Neural progenitor cell (in vitro differentiated cells): ENCODE measurements at regions not wholly inside any gene's neighbourhood (a gene's known extent, or its start where the extent isn't known, plus 50 kb on each side); places are given as distances from the start of the nearest gene placed in this dataset.

Source experiments
- DNase-seq: peaks from one replicate; pipeline ENCODE4 v3.0.0-alpha.2; 2016; ENCODE audit warnings: low spot score
- H2AFZ ChIP-seq: fragments of 200-600 bp; sonication (generic); replicated peaks from 2 replicates; pipeline ENCODE4 v1.6.1; 2016; ENCODE audit warnings: antibody characterized with exemption
- H3F3A ChIP-seq: fragments of 200-600 bp; sonication (generic); 2 replicates; pipeline ENCODE4 v1.6.1; 2016; ENCODE audit warnings: antibody characterized with exemption, low read depth
- H3K27ac ChIP-seq: fragments of 200-600 bp; sonication (generic); 2 replicates; pipeline ENCODE4 v1.5.1; 2016; ENCODE audit warnings: mild to moderate bottlenecking
- H3K27me3 ChIP-seq: fragments of 200-600 bp; sonication (generic); 2 replicates; pipeline ENCODE4 v1.6.1; 2016; ENCODE audit warnings: mild to moderate bottlenecking, moderate library complexity
- H3K36me3 ChIP-seq: fragments of 200-600 bp; sonication (generic); 2 replicates; pipeline ENCODE4 v1.5.1; 2016
- H3K4me1 ChIP-seq: fragments of 200-600 bp; sonication (generic); 2 replicates; pipeline ENCODE4 v1.6.1; 2016; ENCODE audit warnings: mixed run types
- H3K4me2 ChIP-seq: fragments of 200-600 bp; sonication (generic); 2 replicates; pipeline ENCODE4 v1.6.1; 2016
- H3K4me3 ChIP-seq: fragments of 200-600 bp; sonication (generic); 2 replicates; pipeline ENCODE4 v1.5.1; 2016
- H3K79me2 ChIP-seq: fragments of 200-600 bp; sonication (generic); 2 replicates; pipeline ENCODE4 v1.6.1; 2016; ENCODE audit warnings: low read depth
- H3K9ac ChIP-seq: fragments of 200-600 bp; sonication (generic); 2 replicates; pipeline ENCODE4 v1.6.1; 2016
- H3K9me3 ChIP-seq: fragments of 200-600 bp; sonication (generic); 2 replicates; pipeline ENCODE4 v1.5.1; 2016; ENCODE audit warnings: low read depth
- H4K20me1 ChIP-seq: fragments of 200-600 bp; sonication (generic); 2 replicates; pipeline ENCODE4 v1.6.1; 2016; ENCODE audit warnings: low read depth
- H3K27ac Mint-ChIP-seq: 3 replicates; pipeline ENCODE4 v1.8.0; 2021; ENCODE audit warnings: mixed read lengths
- H3K27me3 Mint-ChIP-seq: 2 replicates; pipeline ENCODE4 v1.8.0; 2022; ENCODE audit warnings: low read depth, mild to moderate bottlenecking, inconsistent platforms, moderate library complexity, mixed read lengths; ENCODE audit not compliant: insufficient read depth
- H3K36me3 Mint-ChIP-seq: 3 replicates; pipeline ENCODE4 v1.8.0; 2021; ENCODE audit warnings: mixed read lengths
- H3K4me1 Mint-ChIP-seq: 3 replicates; pipeline ENCODE4 v1.8.0; 2021; ENCODE audit warnings: mixed read lengths
- H3K4me3 Mint-ChIP-seq: 3 replicates; pipeline ENCODE4 v1.8.0; 2021; ENCODE audit warnings: mild to moderate bottlenecking, moderate library complexity, mixed read lengths
- H3K9me3 Mint-ChIP-seq: 3 replicates; pipeline ENCODE4 v1.8.0; 2020; ENCODE audit warnings: mixed read lengths
- EZH2 ChIP-seq: fragments of 200-600 bp; sonication (generic); IDR thresholded peaks from 2 replicates; pipeline ENCODE4 v1.6.1; 2017; ENCODE audit warnings: antibody characterized with exemption, mild to moderate bottlenecking, moderate library complexity
- EZH2phosphoT487 ChIP-seq: fragments of 200-600 bp; sonication (generic); IDR thresholded peaks from 2 replicates; pipeline ENCODE4 v1.6.1; 2017; ENCODE audit warnings: antibody characterized with exemption
- TF ChIP-seq, protein P1 (sequence below): fragments of 200-600 bp; sonication (generic); IDR thresholded peaks from 2 replicates; pipeline ENCODE4 v1.5.1; 2017; ENCODE audit warnings: antibody characterized with exemption, mild to moderate bottlenecking

DNA sequence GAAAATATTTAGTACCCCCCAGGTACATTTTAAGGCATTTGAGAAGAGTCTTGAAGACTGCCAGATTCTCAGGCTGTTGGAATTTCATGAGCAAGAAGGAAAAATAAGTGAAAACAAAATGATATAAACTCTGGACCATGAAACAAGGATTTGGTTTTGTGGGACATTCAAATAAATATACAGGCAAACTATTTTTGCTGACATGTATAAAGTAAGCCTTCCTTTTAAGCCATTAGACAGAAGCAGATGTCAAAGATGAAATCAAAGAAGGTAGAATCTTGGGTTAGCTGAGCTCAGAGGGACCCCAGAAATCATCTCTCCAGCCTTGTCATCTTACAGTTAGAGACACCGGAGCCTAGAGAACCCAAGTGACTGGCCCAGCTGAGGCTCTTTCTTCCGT is 51.3 kb upstream of the ACSL3 start:
- Mint-ChIP-seq H3K4me1 (peaks cover 2% of the 10 kb centered on the region), H3K36me3 (no peaks in the 10 kb centered on the region), H3K27ac (no peak overlapping the region), H3K9me3 (peaks cover under 1% of the 10 kb centered on the region), H3K4me3 (no peak overlapping the region), H3K27me3 (no peaks in the 10 kb centered on the region)
- H4K20me1 ChIP-seq = no peaks in the 10 kb centered on the region
- no peaks in the 10 kb centered on the region for H3K79me2 ChIP-seq
- H3K4me3 ChIP-seq = no peak overlapping the region
- H3K27ac ChIP-seq = no peak overlapping the region
- no peak for TF ChIP-seq EZH2phosphoT487
- TF ChIP-seq, protein P1, sequence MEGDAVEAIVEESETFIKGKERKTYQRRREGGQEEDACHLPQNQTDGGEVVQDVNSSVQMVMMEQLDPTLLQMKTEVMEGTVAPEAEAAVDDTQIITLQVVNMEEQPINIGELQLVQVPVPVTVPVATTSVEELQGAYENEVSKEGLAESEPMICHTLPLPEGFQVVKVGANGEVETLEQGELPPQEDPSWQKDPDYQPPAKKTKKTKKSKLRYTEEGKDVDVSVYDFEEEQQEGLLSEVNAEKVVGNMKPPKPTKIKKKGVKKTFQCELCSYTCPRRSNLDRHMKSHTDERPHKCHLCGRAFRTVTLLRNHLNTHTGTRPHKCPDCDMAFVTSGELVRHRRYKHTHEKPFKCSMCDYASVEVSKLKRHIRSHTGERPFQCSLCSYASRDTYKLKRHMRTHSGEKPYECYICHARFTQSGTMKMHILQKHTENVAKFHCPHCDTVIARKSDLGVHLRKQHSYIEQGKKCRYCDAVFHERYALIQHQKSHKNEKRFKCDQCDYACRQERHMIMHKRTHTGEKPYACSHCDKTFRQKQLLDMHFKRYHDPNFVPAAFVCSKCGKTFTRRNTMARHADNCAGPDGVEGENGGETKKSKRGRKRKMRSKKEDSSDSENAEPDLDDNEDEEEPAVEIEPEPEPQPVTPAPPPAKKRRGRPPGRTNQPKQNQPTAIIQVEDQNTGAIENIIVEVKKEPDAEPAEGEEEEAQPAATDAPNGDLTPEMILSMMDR = no peak
- no peak for TF ChIP-seq EZH2
- no peak overlapping the region for H2AFZ ChIP-seq
- H3K27me3 ChIP-seq = no peaks in the 10 kb centered on the region
- no peak overlapping the region for H3K4me2 ChIP-seq
- no peak overlapping the region for H3K9ac ChIP-seq
- no peaks in the 10 kb centered on the region for H3K4me1 ChIP-seq
- H3K36me3 ChIP-seq = no peaks in the 10 kb centered on the region
- no peaks in the 10 kb centered on the region for H3K9me3 ChIP-seq
- DNase-seq = no peak
- H3F3A ChIP-seq = no peaks in the 10 kb centered on the region

DNA sequence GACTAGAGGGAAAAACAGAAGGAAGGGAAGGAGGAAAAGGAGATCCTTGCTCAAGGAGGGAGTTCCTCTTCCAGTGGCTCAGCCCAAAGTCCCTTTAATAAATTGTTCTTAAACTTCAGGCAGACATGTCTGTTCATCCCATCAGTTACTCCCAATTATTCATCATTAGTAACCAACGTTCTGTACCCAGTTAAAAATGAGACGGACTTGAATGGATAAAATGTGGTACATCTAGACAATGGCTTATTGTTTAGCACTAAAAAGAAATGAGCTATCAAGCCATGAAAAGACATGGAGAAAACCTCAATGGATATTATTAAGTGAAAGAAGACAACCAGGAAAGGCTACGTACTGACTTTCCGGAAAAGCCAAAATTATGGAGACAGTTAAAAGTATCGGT is 50.8 kb upstream of the ACSL3 start:
- H3K27me3 Mint-ChIP-seq = no peaks in the 10 kb centered on the region
- TF ChIP-seq EZH2phosphoT487 = no peak
- TF ChIP-seq EZH2 = no peak
- TF ChIP-seq, protein P1 = no peak
- H3K27ac ChIP-seq = no peak overlapping the region
- H2AFZ ChIP-seq = no peak overlapping the region
- no peak overlapping the region for H3K4me3 ChIP-seq
- H3K79me2 ChIP-seq = no peaks in the 10 kb centered on the region
- no peaks in the 10 kb centered on the region for H3K9me3 ChIP-seq
- no peak overlapping the region for H3K9ac ChIP-seq
- H4K20me1 ChIP-seq = no peaks in the 10 kb centered on the region
- H3K4me1 Mint-ChIP-seq = peaks cover 2% of the 10 kb centered on the region
- H3K36me3 Mint-ChIP-seq = no peaks in the 10 kb centered on the region
- H3K4me3 Mint-ChIP-seq = no peak overlapping the region
- H3K27ac Mint-ChIP-seq = no peak overlapping the region
- H3K4me1 ChIP-seq = no peaks in the 10 kb centered on the region
- H3K4me2 ChIP-seq = no peak overlapping the region
- H3F3A ChIP-seq = no peaks in the 10 kb centered on the region
- no peak for DNase-seq
- peaks cover 3% of the 10 kb centered on the region for H3K9me3 Mint-ChIP-seq
- H3K36me3 ChIP-seq = no peaks in the 10 kb centered on the region
- no peaks in the 10 kb centered on the region for H3K27me3 ChIP-seq
